RKO (cell line): ENCODE measurements at regions not wholly inside any gene's neighbourhood (a gene's known extent, or its start where the extent isn't known, plus 50 kb on each side); places are given as distances from the start of the nearest gene placed in this dataset.

Experiments used
- DNase-seq: peaks from one replicate; pipeline ENCODE4 v3.0.0-alpha.2; 2016; ENCODE audit warnings: low spot score

GRCh38 chr3:190252080-190252479 is 70.2 kb downstream of the CLDN1 start:
- no peak for DNase-seq

DNA sequence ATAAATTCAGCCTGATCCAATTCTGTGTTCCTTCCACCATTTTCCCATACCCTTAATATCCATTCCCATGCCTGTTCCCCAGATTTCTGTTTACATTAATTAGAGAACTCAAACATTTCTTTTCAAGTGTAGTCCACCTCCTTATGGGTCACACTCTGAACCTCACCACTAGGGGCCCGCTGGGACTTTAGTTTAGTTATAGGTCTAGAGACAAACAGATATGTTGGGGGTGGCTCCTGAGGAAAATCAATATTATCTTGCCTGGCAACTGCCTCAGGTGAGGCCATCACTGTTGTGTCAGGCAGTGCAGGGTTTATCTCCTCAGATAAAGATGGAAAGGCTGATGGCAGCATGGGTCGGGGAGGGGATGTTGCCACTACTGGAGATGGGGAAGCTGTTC is 72.8 kb downstream of the CLDN1 start:
- no peak for DNase-seq

GRCh38 chr3:190242147-190242546 is 80.1 kb downstream of the CLDN1 start:
- no peak for DNase-seq

DNA sequence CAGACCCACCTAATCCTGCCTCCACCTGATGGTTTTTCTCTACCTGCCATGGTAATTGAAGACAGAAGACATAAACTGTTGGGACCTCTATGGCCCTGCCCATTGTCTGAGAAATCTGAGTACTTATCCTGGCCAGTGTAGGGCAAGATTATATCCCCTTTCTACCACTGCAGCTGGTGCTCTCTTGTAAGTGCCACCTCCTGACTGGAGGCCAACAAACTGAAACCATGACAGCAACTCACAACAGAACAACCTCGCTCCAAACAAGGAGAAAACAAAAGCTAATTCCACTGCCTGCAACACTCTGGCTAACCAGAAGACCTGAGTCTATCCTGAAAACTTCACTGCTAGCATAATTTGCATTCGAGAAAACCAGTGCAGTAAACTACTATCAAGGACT is 82.9 kb downstream of the CLDN1 start:
- DNase-seq = no peak

DNA sequence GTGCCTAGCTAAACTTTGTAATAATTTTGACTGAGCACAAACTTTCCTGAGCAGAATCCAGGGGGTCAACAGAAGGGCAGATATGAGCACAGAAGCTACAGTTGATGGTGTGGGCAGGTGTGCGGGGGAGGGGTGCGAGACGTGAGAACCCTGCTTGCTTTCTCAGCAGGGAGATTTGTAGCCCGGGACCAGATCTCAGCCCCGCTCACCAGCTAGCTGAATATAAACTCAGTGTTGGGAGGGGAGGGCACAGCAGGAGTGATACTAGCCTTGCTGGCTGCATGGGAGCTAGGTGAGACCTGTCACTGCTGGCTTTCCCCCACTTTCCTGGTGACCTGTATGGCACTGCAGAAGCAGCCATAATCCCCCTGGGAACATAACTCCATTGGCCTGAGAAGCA is 83.4 kb downstream of the CLDN1 start:
- no peak for DNase-seq

DNA sequence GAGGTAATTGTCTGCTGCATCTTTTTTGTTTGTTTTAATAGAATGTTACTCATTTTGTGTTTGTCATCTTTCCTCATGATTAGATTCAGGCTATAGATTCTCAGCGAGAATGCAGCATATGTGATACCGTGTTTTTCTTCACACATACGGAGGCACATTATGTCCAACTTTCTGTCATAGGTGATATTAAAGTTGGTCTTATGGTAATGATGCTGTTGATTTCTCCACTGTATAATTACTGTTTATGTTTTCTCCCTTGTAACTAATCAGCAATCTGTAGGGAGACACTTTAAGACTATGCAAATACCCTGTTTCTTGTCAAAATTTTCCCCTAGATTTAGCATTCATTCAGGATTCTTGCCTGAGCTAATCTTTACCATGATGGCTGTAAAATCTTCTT is 87.6 kb downstream of the CLDN1 start:
- no peak for DNase-seq

- no peak for DNase-seq
Measured at GRCh38 chr3:190229632-190230424, 92.4 kb downstream of the CLDN1 start.

DNA sequence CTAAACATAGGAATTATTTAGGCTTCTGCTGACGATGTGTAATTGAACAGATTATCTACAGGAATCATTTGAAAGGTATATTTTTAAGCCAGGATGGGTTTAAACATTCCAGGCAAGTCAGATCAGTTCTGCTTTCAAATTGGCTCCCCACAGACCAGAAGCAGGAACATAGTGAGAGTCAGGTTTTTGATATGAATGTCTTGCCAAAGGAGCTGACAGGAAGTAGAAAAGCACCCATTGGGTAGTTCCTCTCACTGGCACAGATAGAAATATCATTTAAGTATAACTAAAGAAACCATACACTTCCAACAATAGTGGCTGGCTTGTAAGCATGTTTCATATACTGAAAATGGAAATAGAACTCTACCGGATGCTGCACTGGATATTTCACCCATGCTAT is 95.2 kb downstream of the CLDN1 start:
- DNase-seq = no peak

DNA sequence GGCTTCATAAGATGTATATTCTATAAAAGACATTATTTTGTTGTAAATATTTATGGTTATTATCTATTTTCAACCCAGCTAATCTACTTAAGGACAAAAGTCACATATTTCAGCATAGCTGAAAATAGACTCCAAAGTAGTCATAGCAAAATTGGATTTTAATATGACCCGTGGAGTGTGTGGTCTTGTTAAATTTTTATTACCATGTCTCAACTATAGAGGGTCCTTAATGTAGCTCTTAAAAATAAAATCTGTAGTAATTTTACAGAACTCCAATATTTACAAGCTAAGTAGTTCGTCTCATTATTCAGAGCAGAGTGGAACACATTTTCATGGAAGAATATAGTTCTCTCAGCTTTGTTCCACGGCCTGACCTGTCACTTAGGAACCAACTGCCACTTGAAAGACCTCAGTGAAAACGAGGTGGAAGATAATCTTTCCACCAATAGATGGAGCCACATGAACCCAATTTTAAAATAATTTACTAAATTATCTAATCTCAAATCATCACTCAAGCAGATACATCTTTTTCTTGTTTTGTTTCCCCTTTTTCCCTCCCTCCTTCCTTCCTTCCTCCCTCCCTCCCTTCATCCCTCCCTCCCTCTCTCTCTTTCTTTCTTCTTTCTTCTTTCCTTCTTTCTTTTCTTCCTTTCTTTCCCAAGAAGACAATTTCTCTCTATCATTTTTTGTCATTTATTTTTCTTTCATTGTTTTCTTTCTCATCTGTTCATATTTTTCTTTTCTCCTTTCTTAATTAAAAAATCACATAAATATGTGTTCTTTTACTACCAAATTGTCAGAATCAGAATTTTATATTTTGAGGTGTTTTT is 97.2 kb downstream of the CLDN1 start:
- DNase-seq = peak; percentile 50

- no peak for DNase-seq
Measured at GRCh38 chr3:190224456-190224855, 97.8 kb downstream of the CLDN1 start.

GRCh38 chr3:190222916-190223315 is 99.3 kb downstream of the CLDN1 start:
- DNase-seq = no peak

DNA sequence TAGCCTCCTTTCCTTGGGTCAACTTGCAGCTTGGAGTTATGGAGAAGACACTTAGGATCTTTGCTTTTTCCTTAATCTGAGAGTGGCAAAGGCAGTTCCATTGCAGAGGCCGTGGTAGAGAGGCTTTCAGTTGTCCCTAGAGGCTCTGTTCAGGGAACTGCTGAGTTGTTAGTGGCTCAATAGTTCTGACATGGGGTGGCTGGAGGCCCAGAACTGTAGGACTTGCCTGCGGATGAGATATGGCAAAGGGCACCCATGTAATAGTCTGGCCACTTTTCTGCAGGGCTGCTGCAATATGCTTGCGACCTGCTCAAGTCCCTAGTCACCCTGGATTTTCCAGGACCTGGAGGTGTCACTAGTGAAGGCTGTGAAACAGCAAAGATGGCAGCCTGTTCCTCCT is 99.9 kb downstream of the CLDN1 start:
- DNase-seq = no peak

GRCh38 chr3:190220362-190220761 is 99.7 kb upstream of the P3H2 start:
- no peak for DNase-seq

- DNase-seq = peak; percentile 8
Measured at GRCh38 chr3:190217081-190217480, 96.4 kb upstream of the P3H2 start.

GRCh38 chr3:190213727-190214126 is 93.0 kb upstream of the P3H2 start:
- no peak for DNase-seq

GRCh38 chr3:190210608-190211007 is 89.9 kb upstream of the P3H2 start:
- DNase-seq = no peak

- DNase-seq = no peak
Measured at GRCh38 chr3:190209533-190209932, 88.8 kb upstream of the P3H2 start.

- DNase-seq = no peak
Measured at GRCh38 chr3:190208196-190208595, 87.5 kb upstream of the P3H2 start.

GRCh38 chr3:190205739-190206138 is 85.0 kb upstream of the P3H2 start:
- peak; percentile 72 for DNase-seq

- DNase-seq = no peak
Measured at GRCh38 chr3:190204200-190204599, 83.5 kb upstream of the P3H2 start.

DNA sequence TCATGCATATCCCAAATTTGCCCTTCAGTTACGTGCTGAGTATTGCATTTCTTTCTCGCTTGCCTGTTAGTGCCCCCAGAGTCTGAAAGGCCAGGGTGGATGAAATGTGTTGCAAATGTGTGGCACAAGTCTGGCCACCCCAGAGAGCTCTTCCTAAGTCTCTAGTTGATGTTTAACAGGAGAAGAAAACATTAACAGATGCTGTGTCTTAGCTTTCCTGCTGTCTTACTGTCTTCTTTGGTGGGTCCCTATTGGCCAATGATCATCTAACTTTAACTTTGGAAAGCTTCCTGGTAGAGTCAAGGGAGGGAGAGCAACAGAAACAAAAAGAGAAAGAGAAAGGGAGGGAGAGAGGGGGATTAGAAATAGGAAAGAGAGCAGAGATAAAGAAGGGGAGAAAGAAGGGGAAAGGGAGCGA is 76.7 kb upstream of the P3H2 start:
- no peak for DNase-seq

DNA sequence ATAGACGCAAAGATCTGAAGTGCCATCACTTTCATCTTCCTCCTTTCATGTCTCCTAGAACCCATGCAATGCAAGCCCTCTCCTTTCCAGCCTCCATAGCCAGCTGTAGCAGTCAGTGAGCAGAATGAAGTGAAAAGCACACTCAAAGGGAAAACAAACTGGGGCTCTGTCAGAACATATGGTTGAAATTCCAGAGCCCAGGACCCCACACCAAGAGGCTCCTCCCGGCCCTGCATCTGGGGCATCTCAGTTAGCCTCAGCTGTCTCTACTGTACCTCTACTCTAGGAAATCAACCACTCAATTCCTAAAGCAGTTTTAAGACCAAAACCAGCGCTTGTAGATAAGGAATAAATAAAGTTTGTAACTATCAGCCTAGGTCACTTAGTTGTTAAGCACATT is 73.8 kb upstream of the P3H2 start:
- no peak for DNase-seq

- DNase-seq = no peak
Measured at GRCh38 chr3:190193210-190193609, 72.5 kb upstream of the P3H2 start.
